Neuron (in vitro differentiated cells): ENCODE measurements at regions not wholly inside any gene's neighbourhood (a gene's known extent, or its start where the extent isn't known, plus 50 kb on each side); places are given as distances from the start of the nearest gene placed in this dataset.
"Not testable (repeated sequence)": the region's sequence is repeated elsewhere in the genome, so short reads cannot be mapped to it uniquely, and the experiment has no call there.

Experiments
- H2AFZ ChIP-seq: one replicate; pipeline ENCODE4 v1.6.1; 2013; ENCODE audit warnings: low read depth, mild to moderate bottlenecking, inconsistent platforms, low read length, moderate library complexity
- H3K27me3 ChIP-seq: one replicate; pipeline ENCODE4 v1.6.1; 2013; ENCODE audit warnings: low read length; ENCODE audit not compliant: insufficient read depth
- H3K36me3 ChIP-seq: one replicate; pipeline ENCODE4 v1.6.1; 2013; ENCODE audit warnings: low read length; ENCODE audit not compliant: insufficient read depth
- H3K4me1 ChIP-seq: one replicate; pipeline ENCODE4 v1.6.1; 2013; ENCODE audit warnings: low read length; ENCODE audit not compliant: insufficient read depth
- H3K4me3 ChIP-seq: 2 replicates; pipeline ENCODE4 v1.5.1; 2013; ENCODE audit warnings: mild to moderate bottlenecking, low read length, moderate library complexity
- H3K9me3 ChIP-seq: one replicate; pipeline ENCODE4 v1.6.1; 2013; ENCODE audit warnings: low read length

GRCh38 chr15:60162251-60162967 is 158.3 kb downstream of the FOXB1 start:
- no peaks in the 10 kb centered on the region for H3K27me3 ChIP-seq
- no peak overlapping the region for H2AFZ ChIP-seq
- no peaks in the 10 kb centered on the region for H3K9me3 ChIP-seq
- no peaks in the 10 kb centered on the region for H3K4me1 ChIP-seq
- H3K4me3 ChIP-seq: no peak overlapping the region
- H3K36me3 ChIP-seq: no peaks in the 10 kb centered on the region

GRCh38 chr15:60162968-60163355 is 158.9 kb downstream of the FOXB1 start:
- Histone ChIP-seq H3K4me3 (no peak overlapping the region), H3K27me3 (no peaks in the 10 kb centered on the region), H3K36me3 (no peaks in the 10 kb centered on the region), H3K4me1 (no peaks in the 10 kb centered on the region), H3K9me3 (no peaks in the 10 kb centered on the region), H2AFZ (no peak overlapping the region)

DNA sequence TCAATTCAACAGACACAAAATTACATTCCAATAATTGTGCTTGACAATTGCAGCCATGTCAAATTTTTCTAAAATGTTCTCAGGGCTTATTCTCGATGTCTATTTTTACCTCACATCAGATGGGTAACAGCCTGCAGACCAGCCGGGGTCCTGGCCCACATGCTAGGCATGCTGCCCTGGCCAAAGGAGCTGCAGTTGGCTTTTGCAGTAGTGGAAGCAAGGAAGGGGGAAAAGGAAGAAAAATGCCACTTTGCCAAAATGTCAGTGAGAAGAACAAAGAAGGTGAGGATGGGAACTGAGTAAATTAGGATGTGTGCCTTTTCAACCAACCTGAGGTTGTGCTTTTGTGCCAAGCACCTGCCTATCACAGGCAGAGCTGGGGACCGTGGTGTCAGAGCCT is 161.0 kb downstream of the FOXB1 start:
- Histone ChIP-seq H3K27me3 (no peaks in the 10 kb centered on the region), H2AFZ (no peak overlapping the region), H3K4me3 (no peak overlapping the region), H3K36me3 (no peaks in the 10 kb centered on the region), H3K4me1 (no peaks in the 10 kb centered on the region), H3K9me3 (no peaks in the 10 kb centered on the region)

DNA sequence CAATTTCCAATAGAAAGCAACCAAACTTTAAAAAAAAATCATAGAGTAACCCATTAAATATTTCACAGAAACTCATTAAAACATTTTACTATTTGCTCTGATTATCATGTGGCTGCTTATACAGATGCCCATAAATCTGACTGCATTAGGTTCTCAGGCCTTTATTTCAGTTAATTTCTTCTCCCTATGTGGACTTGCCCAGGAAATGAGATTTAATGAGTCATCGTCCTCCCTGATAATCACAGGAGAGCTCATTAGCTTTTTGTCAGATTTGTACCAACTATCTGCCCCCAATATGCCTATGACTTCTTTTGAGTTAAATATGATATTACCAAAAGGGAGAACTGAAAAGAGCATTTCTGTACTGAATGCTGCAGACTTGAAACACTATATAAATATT is 168.0 kb downstream of the FOXB1 start:
- H3K9me3 ChIP-seq: no peaks in the 10 kb centered on the region
- H3K36me3 ChIP-seq: no peaks in the 10 kb centered on the region
- H2AFZ ChIP-seq: no peak overlapping the region
- no peaks in the 10 kb centered on the region for H3K27me3 ChIP-seq
- no peak overlapping the region for H3K4me3 ChIP-seq
- no peaks in the 10 kb centered on the region for H3K4me1 ChIP-seq

DNA sequence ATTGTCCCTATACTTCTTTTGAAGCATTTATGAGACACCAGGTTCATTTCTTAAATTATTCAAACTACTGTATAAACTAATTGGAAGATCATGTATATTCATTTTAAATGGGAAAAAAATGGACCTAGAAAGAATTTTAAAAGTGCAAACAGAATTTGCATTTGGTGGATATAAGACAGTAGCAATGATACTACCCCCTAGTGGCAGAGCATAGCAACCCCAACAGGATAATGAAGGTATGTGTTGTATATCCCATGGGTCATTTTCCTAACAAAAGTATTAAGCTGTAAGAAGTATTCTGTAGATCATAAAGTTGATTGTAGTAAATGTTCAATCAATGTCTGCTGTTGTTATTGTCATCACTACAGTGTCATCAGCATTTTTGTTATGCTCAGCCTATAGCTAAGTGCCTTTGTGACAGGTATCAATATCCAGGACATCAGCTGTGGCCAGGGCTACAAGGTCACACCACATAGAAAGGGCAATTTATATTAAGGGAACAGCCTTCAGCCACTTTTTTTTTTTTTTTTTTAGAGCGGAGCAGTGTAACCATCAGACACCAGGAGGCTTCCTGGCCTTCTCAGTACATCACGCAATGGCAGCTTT is 175.8 kb downstream of the FOXB1 start:
- no peak overlapping the region for H2AFZ ChIP-seq
- no peak overlapping the region for H3K4me3 ChIP-seq
- H3K36me3 ChIP-seq: no peaks in the 10 kb centered on the region
- H3K4me1 ChIP-seq: no peaks in the 10 kb centered on the region
- H3K9me3 ChIP-seq: no peaks in the 10 kb centered on the region
- no peaks in the 10 kb centered on the region for H3K27me3 ChIP-seq

GRCh38 chr15:60181957-60182356 is 177.8 kb downstream of the FOXB1 start:
- not testable (repeated sequence) for H3K4me1 ChIP-seq, H3K27me3 ChIP-seq, H3K9me3 ChIP-seq, H2AFZ ChIP-seq, H3K36me3 ChIP-seq, H3K4me3 ChIP-seq

- H3K4me3 ChIP-seq: no peak overlapping the region
- H3K36me3 ChIP-seq: no peaks in the 10 kb centered on the region
- H3K9me3 ChIP-seq: peaks cover 3% of the 10 kb centered on the region
- no peaks in the 10 kb centered on the region for H3K4me1 ChIP-seq
- H3K27me3 ChIP-seq: no peaks in the 10 kb centered on the region
- H2AFZ ChIP-seq: no peak overlapping the region
Measured at GRCh38 chr15:60183366-60183765, 179.3 kb downstream of the FOXB1 start.

GRCh38 chr15:60184579-60184978 is 180.5 kb downstream of the FOXB1 start:
- H3K9me3 ChIP-seq: peaks cover 3% of the 10 kb centered on the region
- no peak overlapping the region for H3K4me3 ChIP-seq
- no peak overlapping the region for H2AFZ ChIP-seq
- H3K36me3 ChIP-seq: no peaks in the 10 kb centered on the region
- H3K27me3 ChIP-seq: no peaks in the 10 kb centered on the region
- H3K4me1 ChIP-seq: no peaks in the 10 kb centered on the region

DNA sequence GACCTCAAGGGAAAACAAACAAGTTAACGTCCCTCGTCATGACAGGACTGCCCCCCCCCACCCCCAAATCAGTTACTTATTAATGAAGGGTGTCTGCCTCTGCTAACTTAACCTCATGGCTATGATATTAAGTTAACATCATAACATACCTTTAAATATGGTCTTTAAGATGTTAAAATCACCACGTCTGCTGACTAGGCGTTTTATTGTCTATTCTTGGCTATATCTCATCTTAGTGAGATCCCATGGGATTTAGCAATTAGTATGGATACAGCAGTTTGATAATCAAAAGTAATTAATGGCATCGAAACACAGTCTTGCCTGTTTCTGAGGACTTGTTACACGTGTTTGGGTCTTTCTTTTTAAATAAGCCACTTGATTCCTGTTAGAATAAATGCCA is 186.9 kb downstream of the FOXB1 start:
- H3K4me1 ChIP-seq: peaks cover 7% of the 10 kb centered on the region

GRCh38 chr15:60191821-60192220 is 187.7 kb downstream of the FOXB1 start:
- no peaks in the 10 kb centered on the region for H3K27me3 ChIP-seq

More for the DNA sequence above, 186.9 kb downstream of the FOXB1 start:
- H3K9me3 ChIP-seq: peaks cover 3% of the 10 kb centered on the region
- H2AFZ ChIP-seq: no peak overlapping the region
- no peaks in the 10 kb centered on the region for H3K36me3 ChIP-seq
- H3K4me3 ChIP-seq: no peak overlapping the region
- no peaks in the 10 kb centered on the region for H3K27me3 ChIP-seq

GRCh38 chr15:60195611-60196010 is 191.5 kb downstream of the FOXB1 start:
- Histone ChIP-seq H3K9me3 (no peaks in the 10 kb centered on the region), H2AFZ (no peak overlapping the region), H3K4me1 (peaks cover 7% of the 10 kb centered on the region), H3K36me3 (no peaks in the 10 kb centered on the region), H3K27me3 (no peaks in the 10 kb centered on the region), H3K4me3 (no peak overlapping the region)

More at GRCh38 chr15:60191821-60192220, 187.7 kb downstream of the FOXB1 start:
- Histone ChIP-seq H3K4me1 (peaks cover 7% of the 10 kb centered on the region), H3K36me3 (no peaks in the 10 kb centered on the region), H3K4me3 (no peak overlapping the region), H3K9me3 (peaks cover under 1% of the 10 kb centered on the region), H2AFZ (no peak overlapping the region)

GRCh38 chr15:60204131-60204885 is 193.5 kb downstream of the ANXA2 start:
- Histone ChIP-seq H3K36me3 (no peaks in the 10 kb centered on the region), H3K4me3 (no peak overlapping the region), H2AFZ (no peak overlapping the region), H3K9me3 (no peaks in the 10 kb centered on the region), H3K27me3 (peaks cover 4% of the 10 kb centered on the region), H3K4me1 (no peaks in the 10 kb centered on the region)

- H3K4me3 ChIP-seq: no peak overlapping the region
- H3K4me1 ChIP-seq: no peaks in the 10 kb centered on the region
- H3K9me3 ChIP-seq: no peaks in the 10 kb centered on the region
- H2AFZ ChIP-seq: no peak overlapping the region
- H3K36me3 ChIP-seq: no peaks in the 10 kb centered on the region
- H3K27me3 ChIP-seq: peaks cover 4% of the 10 kb centered on the region
Measured at GRCh38 chr15:60208709-60209108, 189.1 kb downstream of the ANXA2 start.
